HG02642 (cell line): ENCODE measurements at regions not wholly inside any gene's neighbourhood (a gene's known extent, or its start where the extent isn't known, plus 50 kb on each side); places are given as distances from the start of the nearest gene placed in this dataset.
"Not testable (repeated sequence)": the region's sequence is repeated elsewhere in the genome, so short reads cannot be mapped to it uniquely, and the experiment has no call there.

Experiments used
- ATAC-seq: cut with Tn5 transposase; IDR thresholded peaks from one replicate; pipeline ENCODE4 v1.9.1; 2021; ENCODE audit warnings: mild to moderate bottlenecking; ENCODE audit not compliant: unreplicated experiment, poor library complexity

DNA sequence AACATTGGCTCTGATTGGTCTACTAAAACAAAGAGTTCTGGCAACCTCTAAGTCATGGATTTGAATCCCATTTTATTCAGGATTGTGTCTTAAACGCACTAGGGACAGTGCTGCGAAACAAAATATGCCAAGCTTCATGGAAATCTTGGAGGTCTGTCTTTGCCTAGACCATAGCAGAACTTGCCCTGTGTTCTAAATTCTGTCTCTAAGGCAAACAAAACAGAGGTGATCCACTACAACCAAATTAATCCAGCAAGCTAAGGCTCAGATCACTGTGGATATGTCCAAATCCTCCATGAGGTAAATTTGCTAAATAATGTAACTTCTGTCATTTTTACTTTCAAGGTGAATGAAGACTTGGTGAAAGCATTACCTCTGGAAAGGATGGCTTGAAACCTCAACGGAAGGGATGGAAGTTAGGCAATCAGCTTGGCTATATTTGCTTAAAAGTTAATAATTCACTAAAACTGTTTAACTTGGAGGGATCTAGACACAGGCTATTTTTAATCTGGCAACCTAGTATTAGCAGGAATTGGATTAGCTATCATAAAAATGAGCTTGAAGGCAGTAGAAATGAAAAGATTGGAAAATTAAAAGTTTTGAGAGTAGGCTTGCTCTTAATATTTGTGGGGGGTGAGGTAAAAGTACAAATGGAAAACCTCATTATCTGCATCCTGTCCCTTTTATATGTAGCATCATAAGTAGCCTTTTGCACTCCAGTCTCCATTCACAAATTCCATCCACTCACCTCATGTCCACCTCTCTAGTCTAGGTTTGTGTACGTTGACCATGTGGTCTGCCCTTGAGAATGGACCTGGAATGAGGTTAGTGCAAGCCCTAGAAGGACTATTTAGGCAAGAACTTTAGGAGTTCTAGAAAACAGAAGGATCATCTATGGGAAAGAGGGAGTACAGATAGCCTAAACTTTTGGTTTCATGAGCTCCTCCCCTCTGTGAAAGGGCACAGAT lies 176.2 kb downstream of the SMC2 start:
- no peak for ATAC-seq

DNA sequence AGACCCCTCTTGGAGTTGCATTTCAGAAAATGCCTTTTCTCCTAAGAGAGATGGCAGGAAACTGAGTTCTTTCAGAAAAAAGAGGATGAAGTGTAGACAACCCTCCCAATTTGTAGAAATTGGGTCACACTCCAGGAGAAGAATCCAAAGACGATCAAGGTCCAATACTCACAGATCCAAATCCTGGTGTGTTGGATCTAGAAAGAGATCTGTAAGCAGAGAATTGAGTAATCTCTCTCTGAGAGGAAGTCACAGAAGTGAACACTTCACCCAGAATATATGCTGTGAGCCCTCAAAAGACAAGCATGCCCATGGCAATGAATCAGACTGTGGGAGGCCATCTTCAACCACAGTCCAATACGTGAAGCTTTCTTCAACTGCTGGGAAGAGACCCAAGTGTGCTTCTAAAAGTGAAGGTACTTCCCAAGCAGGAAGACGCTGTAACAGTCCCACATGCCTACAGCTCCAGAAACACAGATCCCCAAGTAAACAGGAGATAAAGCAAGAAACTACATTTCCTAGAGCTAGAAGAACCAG lies 182.7 kb downstream of the SMC2 start:
- ATAC-seq: no peak

DNA sequence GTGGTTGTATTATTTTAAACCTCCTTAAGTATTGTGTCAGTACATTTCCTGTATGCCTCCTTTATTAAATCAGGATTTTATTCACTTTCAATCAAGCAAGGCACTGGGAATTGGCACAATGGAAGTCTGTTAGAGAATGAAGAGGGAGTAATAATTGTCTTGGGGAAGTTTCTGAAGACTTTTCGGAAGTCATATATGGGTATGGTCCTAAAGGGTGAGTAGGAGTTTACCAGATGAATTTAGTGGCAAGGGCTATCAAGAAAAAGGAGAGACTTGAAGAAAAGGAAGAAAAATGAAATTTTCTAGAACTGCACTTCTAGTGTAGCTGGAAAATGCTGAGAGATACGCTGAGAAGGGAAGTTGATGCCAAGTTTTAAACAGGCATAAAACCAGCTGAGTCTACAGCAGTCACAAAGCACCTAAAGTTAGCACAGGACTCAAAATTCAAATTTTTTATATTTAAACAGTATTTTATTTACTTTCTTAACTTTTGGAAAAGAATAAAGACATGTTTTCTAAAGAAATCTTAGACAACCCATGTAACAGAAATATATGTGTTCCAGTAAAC lies 184.9 kb downstream of the SMC2 start:
- no peak for ATAC-seq

DNA sequence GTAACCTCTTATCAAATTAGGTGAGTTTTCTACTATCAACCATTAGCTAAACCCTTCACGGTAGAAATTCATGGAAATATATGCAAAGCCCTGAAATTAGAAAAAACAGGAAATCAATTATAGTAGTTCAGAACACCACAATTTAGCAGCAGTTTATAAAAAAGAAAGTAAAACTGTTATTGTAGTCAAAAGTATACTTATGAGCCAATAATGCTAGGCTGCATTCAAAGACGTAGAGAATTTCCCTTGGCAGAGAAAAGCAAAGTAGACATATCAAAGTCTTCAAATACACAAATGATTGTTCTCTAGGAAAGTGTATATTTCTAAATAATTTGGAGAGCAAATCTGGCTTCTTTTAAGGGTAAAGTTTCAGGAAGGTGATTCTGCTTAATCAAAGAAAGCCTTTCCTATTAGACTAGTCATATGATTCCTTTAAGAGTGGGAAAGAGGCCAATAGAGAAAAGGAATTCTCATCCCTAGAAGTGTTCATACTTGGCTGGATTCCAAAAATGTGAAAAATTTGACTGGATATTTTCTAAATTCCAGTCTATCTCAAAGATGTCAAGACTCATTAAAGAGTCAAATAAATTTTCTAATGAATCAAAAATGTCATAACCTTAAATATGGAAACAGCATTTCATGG lies 185.5 kb downstream of the SMC2 start:
- ATAC-seq: no peak

DNA sequence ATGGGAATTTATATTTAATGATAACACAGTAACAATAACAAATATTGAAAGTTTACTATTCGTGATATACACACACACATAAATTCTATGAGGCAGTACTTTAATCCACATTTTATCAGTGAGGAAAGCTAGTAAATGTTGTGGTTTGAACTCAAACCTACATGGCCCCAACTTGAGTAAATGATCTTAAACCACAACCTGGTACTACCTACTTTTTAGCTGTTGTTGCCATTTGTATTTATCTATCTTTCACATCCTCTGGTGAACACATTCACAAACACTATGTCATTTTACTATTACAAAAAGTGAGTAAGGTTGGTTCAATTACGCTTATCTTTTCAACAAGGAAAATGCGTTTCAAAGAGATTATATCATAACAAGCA lies 186.1 kb downstream of the SMC2 start:
- no peak for ATAC-seq

DNA sequence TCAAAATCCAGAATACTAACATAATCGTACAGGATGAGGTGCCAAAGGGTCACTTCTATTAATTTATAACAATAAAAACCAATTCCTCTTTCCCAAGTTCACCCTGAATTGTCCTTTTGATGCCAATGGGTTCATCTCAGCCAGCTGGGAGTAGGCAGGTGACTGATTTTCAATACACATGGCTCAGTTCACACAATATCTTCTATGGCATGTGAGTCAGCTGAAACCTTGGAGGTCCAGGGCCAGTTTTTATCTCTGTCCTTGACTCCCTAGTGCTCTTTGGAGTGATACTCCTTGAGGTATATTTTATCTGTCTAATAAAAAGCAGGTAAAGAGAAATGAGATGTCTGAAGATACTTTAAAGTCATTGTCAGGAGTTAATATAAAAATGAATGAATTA lies 186.6 kb downstream of the SMC2 start:
- ATAC-seq: no peak

DNA sequence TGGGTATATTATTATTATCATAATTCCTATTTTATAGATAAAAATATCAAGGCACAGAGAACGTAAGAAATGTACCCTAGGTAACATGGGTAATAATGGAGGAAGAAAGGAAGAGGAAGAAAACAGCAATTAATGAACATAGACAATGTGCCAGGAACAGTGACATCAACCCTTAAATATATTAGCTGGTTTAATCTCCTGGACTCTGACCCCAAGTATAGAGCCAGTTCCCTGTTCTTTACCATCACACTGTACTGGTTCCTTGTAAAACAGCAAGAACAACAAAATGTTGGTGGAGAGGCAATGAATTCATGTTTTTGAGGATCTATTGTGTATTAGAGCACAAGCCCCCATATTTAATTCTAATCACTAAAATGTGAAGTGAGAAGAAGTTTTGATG lies 192.1 kb downstream of the SMC2 start:
- no peak for ATAC-seq

DNA sequence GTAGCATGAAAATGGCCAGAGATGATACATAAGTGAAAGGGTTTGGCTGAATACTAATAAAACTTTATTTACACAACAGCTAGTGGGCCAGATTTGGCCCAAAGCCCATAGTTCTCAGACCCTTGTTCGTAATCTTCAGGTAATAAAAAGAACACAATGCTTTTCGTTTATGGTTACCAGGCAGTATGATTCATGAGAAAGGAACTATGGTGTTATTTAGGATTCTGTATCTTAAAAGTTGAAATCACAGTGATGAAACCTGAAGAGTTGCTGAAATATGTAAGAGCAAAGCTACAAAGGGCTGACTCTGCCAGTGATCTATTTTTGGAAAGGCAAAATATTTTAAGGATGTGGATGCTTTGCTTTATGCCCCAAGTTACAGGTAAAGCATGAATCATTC lies 192.7 kb downstream of the SMC2 start:
- ATAC-seq: no peak

DNA sequence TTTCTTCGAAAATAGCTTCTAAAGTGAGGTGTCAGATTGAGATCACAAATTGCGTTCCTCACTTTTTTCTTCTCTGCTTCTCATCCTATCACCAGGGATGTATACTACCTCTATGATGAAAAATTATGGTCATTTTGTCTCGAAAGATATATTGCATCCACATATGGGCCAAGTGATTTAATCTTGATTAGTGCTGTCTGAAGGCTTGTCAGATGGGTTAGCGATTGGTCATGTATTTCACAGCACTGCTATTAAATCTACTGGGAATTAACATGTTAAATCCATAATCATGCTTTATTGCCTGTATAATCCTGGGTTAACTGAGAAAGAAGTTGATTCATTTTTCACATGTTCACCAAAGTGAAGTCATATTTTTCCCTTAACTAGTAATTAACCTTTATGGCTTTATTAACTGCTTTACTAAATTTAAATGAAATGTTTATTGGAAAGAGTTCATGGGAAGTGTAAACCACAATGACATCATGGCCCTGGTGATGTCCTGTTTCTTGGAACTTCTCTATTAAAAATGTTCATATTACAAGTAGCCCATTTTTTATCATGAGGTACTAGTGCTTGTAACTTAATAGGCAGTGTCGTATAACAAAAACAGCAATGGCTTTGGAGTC lies 193.3 kb downstream of the SMC2 start:
- no peak for ATAC-seq

DNA sequence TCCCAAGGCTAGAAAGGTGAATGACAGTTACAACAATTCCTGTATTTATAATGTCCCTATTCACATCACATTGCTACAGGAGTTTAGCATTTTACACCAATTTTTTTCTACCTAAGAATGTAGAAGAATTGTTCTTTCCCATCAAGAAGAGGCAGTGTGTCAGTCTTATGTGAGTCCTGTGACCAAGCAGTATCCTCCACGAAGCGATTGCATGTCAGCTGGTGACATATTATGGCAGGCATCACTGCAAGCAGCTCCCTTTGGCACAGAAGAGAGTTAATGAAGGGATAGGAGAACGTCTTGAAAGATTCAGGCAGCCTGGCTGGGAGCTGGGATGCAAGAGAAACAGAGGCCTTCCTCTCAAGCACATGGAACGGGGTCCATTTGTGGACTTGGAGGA lies 199.8 kb downstream of the SMC2 start:
- no peak for ATAC-seq

DNA sequence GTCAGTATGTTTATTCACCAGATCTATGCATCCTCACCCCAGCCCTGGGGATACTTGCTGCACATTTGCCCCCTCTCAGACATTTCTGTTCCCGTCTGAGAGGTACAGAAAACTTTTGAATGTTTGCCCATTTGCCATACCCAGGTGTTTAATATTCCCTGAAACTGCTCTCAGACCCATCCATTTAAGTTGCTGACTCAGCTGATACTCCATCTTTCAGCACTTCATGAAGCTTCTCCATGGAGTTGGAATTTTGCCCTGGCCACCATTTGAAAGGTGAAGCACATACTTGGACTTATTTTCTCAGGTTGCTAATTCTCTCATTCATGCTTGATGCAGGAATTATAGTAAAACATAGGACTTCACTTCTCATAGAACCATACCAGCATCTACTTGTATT lies 203.9 kb upstream of the OR13F1 start:
- ATAC-seq: no peak

DNA sequence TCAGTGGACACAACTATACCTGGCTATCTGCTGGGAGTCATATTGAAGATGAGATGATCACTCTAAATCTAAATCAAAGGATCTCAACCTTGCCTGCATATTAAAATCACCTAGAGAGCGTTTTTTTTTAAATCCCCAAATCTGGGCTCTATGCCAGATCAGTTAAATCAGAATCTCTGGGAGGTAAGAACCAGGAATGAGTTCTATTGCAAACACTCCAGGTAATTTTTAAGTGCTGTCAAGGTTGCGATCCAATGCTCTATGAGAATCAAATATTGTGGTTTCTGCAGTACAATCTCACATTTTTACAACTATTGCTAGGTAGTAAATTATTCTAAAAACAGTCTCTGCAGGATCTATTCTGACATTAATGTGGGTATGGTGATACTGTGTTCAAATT lies 202.3 kb upstream of the OR13F1 start:
- ATAC-seq: no peak

DNA sequence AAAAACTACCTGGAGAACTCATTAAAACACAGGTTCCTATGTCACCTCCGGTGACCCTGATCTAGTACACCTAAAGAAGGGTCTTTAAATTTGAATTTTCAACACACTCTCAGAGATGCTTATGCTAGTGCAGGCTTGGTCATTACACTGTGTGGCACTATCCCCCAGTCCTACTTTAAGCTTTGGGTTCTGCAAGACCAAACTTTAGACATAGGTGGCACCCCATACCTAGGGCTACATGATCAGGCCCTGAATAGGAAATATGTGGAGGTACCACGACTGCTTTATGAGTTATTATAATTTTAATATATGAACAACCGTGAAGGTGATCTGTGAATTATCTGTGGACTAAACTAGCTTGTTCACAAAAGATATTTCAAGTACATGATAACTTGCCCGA lies 201.3 kb upstream of the OR13F1 start:
- no peak for ATAC-seq

DNA sequence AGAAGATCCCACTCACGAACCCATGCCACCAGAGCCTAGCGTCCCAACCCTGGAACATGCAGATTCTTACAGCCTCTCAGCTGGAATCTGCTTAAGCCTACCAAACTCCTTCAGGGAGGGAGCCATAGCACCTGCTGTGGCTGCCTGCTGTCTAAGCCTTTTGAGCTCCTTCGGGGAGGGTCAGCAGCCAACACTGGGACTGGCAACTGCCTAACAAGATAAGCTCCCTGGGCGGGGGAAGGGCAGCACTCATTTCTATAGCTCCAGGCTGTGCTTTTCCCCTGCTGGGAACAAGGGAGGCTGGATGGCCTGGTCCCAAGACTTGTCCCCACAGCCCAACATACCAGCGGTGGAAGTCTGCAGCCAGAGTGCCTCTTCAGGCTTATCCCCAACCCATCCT lies 199.1 kb upstream of the OR13F1 start:
- ATAC-seq: no peak

DNA sequence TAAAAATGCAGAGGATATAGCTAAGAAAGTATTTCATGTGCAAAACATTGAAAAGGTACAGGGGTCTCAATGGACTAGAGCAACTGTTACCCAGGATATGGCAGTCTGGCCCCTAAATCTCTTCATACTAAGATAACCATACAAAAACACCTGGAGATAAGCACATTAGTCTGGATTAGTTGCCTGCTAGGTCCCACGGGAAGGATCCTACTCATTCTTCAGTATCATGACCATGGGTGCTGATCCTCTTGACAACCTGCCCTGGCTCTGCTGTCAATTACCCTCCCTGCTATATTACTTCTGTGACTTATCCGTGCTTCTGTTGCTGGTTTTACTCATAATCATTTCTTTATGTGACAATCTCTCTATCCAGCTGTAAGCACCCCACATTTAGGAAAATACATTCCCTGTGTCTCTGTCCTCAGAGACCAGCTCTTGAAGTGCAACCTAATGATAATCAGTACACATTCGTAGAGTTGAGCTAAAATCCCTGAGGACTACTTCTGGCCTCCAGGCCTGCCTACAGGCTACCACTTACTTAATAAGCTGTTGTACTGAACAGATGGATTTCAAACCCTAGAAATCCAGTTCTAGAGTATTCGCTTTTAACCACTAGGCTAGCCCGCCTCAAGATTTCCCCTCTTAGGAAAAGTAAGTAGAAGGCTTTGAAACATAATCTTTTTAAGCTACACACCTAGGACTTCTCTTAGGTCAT lies 190.5 kb upstream of the OR13F1 start:
- ATAC-seq: no peak

DNA sequence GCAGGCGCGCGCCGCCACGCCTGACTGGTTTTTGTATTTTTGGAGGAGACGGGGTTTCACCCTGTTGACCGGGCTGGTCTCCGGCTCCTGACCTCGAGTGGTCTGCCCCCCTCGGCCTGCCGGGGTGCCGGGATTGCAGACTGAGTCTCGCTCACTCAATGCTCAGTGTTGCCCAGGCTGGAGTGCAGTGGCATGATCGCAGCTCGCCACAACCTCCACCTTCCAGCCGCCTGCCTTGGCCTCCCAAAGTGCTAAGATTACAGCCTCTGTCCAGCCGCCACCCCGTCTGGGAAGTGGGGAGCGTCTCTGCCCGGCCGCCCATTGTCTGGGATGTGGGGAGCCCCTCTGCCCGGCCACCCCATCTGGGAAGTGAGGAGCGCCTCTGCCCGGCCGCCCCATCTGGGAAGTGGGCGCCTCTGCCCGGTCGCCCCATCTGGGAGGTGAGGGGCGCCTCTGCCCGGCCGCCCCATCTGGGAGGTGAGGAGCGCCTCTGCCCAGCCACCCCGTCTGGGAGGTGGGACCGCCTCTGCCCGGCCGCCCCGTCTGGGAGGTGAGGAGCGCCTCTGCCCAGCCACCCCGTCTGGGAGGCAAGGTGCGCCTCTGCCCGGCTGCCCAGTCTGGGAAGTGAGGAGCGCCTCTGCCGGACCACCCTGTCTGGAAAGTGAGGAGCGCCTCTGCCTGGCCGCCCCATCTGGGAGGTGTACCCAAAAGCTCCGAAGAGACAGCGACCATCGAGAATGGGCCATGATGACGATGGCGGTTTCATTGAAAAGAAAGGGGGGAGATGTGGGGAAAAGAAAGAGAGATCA lies 187.7 kb upstream of the OR13F1 start:
- not testable (repeated sequence) for ATAC-seq

DNA sequence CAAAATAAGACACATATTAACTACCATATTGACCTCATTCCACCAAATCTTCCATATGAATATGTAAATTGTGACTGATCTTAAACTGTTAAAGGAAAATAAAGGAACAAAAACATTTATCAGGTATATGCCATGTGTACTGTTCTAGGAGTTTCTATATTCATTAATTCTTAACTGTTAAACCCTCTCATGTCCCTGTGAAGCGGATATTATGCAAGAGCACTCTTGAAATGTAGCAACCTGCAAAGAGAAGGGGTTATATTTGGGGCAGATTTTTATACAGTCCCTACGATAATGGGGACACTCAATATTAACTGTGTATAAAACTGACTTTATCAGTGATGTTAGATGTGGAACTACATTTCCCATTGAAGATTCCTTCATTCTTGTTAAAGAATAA lies 184.9 kb upstream of the OR13F1 start:
- ATAC-seq: no peak

DNA sequence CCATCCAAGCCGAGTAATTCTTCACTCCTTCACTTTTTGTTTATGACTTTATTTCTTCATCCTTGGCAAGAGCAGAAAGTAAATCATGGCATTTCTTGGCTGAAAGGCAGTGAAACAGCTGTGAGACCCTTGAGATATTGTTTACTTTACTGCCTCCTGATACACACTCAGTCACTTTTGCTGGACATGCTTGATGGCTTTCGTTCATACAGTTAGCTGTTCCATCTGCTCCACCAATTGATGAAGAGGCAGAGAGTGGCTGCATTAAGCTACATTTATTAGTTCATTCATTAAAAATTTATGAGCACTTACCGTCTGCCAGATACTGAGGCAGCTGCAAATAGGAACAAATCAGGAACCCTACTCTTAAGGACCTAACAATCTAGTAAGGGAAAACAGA lies 184.4 kb upstream of the OR13F1 start:
- ATAC-seq: no peak

DNA sequence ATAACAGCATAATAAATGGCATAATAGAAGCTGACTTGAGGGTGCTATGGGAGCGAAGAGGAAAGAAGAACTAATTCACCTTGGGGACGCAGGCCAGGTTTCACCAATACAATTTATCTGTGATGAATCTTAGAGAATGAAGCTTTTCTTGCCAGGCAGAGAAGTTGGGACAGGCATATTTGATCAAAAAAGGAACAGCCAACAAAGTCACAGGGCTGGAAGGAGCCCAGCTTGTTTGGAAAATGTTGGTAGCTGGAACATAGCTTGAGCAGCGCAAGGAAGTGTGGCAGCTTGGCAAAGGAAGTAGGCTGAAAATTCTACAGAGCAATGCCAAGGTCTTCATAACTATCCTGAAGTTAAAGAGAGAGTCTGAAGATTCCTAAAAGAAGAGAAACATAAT lies 181.5 kb upstream of the OR13F1 start:
- ATAC-seq: no peak
